Hematopoietic multipotent progenitor cell treated with erythropoietin and hydrocortisone succinate and interleukin-3 and kit ligand, for 15 days (in vitro differentiated cells): ENCODE measurements at regions not wholly inside any gene's neighbourhood (a gene's known extent, or its start where the extent isn't known, plus 50 kb on each side); places are given as distances from the start of the nearest gene placed in this dataset.
"Not testable (repeated sequence)": the region's sequence is repeated elsewhere in the genome, so short reads cannot be mapped to it uniquely, and the experiment has no call there.

Experiments used
- DNase-seq: peaks from one replicate; pipeline ENCODE4 v3.0.0-alpha.2; 2015; ENCODE audit warnings: low spot score

DNA sequence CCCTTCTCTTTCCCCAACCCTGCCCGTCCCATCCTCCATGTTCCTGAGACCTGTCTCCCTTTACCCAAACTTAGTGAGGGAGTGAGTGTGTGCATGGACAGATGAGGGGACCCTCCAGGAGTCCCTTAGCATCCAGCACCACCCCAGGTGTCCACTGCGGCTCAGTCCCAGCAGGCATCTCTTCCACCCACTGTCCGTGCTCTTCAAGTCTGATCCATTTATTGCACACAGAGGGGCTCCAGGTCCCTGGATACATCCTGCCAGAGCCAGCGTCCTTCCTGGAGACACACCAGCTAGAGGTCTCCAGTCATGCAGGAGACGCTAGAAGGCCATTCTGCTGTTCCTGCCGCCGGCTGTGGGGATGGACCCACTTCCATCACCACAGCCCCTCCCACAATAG, 239.2 kb downstream of the ADGRD1 start:
- DNase-seq: no peak

DNA sequence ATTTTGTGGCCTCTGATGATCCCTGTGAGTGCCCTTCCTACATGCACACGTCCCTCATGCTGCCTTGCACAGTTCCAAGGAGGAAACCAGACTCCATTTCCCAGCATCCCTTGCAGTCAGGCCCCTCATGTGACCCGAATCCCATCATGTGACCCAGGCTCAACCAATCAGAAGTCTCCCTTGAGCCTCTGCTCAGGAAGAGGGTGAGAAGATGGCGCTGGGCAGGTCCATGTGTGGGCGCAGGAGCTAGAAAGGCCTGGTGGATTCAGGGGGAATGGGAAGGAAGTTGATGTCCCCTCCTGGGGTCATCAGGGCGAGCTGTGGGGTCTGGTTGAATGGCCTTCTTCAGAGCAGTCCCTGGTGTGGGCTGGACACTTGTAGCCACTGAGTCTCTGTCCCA, 240.5 kb downstream of the ADGRD1 start:
- no peak for DNase-seq

DNA sequence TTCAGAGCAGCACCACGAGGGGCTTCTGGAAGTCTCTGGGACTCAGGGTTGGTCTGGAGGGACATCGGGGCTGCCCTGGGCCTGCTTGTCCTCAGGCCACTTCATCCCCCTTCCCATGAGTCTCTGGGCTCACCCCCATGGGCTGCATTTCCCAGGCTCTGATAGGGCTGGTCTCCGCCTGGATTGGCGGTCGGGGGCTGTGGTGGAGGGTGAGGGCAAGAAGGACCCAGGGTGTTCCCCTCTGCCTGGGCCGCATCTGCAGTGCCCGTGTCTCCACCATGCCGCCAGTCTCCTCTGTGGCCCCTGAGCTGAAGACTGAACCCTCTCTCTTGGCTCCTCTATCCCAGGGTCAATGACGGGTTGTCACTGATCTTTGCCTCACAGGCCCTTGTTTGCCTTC, 242.1 kb downstream of the ADGRD1 start:
- no peak for DNase-seq

DNA sequence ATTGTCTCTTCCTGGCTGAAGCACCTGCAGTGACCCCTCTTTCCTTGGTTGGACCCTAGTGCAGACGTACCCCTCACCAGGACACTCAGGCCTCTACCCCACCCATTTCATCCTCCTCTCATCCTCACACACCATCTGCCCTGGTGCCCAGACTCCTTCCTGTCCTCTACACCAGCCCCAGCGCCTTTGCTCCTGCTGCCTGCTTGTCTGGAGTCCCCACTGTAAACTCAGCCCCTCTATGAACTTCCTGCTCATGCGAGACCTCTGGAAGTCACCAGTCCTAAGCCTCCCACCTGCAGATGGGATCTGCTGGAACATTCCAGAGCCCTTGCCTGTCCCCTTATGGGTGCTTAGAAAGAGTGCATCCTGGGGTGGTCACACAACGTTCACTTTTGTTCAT, 242.5 kb downstream of the ADGRD1 start:
- no peak for DNase-seq

DNA sequence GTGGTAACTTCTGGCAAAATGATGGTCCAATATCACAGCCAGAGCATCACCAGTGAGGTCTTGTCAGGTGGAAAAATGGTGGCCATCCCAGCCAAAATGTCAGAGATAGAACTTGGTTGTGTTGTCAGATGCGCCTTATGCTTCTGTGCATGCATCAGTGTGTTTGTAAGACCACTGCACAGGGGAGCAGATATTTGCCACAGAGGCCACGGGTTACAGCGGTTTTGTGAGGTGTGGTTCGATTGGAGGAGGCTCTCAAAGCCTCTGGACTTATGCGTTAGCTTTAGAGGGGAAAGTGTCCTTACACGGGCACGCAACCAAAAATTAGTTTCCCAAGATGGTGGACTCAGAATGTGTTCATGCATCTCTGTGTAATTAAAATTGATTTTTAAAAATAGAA, 243.8 kb downstream of the ADGRD1 start:
- DNase-seq: no peak

DNA sequence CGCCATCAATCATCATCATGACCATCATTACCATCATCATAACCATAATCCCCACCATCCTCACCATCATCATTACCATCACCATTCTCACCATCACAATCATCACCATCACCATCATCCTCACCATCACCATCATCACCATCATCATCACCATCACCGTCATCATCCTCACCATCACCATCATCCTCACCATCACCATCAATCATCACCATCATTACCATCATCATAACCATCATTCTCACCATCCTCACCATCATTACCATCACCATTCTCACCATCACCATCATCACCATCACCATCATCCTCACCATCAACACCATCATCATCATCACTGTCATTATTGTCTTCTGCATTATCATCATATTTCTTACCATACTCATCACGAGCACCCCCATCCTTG, 245.5 kb downstream of the ADGRD1 start:
- no peak for DNase-seq

DNA sequence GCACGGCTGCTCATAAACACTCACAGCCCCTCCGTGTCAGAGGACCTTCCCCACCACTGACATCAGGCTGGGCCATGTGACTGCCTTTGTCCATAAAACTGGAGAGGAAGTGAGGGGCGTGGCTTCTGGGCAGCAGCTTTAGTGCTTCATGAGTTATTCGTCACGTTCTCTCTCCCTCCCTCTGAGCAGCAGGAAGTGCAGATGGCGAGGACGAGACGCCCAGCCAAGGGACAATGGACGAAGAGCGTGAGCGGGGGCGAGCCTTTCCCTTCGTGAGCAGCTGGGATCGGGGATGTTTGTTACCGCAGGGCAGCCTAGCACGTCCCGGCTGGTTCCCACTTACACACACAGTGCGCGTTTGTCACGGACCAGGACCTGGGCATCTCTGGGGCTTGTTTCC, 248.2 kb downstream of the ADGRD1 start:
- DNase-seq: not testable (repeated sequence)

DNA sequence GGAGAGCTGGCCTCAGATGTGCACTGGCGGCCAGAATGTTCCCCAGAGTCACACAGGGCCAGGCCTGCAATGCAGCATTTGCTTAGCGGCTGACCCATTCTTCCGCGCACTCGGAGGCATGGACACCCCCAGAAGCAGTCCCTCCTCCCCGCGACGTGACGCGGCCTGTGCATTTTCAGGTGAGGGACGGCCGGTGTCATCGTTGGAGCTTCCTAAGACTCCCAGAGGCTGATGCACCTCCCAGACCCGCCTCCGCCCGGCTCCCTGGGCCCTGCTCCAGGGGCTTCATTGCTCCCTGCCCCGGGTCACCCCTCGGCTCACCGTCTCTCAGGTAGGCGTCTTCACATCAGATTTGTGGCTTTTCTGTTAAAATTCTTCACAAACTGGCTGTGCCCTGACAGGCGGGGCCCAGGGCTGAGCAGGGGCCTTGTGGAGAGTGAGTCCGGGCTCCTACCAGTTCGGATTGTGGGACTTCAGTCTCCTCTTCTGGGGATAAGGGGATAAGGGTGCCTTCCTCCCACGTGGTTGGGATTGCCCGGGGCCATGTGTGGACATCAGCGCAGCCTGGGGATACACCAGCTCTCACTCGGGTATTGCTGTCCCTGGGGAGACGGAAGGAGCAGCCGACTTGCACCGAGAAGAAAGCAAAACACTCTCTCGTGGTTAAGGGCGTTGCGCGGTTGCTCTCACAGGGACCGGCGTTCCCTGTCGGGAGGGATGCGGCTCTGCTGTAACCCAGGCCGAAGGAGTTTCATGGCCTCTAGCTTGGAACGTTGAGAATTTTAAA, 249.1 kb downstream of the ADGRD1 start:
- no peak for DNase-seq

DNA sequence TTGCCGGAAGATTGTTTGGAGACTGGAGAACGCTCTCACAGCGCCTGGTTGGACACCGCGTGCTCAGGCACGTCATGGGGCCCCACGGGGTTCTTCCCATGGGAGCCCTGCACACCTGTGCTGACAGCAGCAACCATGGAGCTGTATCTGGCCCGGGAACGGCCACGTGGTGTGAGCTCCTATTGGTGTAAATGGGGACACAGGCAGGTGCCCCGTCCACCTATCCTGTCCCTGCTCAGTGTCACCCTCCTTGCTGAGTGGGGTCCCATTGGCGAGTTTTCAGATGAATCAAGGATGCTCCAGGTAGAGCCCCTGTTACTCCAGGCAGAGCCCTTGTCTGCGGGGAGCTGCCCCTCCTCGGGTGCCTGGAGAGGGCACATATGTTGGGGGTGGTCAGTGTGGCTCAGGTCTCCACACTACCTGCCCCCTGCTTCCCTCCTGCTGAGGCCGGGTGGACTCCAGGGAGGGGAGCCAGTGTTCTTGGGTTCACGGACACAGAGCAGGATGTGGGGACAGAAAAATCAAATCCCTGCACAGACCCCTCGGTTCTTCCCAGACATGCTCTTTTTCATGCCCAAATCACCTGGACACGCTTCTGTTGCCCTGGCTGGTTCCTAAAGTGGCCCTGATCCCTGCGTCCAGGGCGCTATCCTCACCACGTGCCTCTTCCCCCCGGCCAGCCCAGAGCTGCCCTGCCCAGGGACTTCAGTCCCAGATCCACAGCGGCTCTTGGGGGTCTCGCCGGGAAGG, 250.1 kb downstream of the ADGRD1 start:
- DNase-seq: no peak

DNA sequence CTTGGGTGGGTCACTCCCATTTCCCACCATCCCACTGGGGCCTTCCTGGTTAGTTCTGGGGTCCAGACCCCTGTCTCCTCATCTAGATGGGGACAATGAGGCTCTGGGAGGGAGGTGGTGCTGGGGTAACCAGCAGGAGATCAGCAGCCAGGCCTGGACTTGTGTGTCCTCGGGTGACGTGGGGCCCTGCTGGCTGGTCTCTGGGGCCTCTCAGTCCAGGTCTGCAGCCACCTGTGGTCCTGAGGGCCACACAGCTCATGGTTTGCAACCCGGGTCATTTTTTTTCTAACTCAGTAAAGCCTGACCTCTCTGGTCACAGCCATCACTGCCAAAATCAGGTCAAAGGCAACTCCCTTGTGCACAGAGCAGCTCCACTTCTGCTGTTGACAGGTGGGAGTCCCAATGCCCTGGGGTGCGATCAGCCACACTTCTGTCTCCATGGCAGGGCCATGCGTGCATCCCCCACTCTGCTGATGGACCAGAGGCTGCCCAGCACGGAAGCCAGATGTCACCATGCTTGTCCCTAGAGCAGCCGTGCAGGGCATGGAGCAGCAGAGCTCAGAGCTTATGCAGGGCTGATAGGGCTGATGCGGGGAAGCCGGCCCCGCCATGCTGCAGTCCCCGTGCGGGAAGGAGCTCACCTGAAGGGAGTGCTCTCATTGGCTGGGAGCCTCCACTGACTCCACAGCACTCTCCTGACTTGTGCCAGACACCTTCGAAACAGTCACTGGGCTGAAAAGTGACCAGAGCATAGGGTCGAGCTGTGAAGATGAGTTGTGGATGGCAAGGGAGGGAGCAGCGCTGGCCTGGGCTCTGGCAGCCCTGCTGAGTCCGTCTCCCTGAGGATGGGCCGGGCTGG, 250.9 kb downstream of the ADGRD1 start:
- no peak for DNase-seq

DNA sequence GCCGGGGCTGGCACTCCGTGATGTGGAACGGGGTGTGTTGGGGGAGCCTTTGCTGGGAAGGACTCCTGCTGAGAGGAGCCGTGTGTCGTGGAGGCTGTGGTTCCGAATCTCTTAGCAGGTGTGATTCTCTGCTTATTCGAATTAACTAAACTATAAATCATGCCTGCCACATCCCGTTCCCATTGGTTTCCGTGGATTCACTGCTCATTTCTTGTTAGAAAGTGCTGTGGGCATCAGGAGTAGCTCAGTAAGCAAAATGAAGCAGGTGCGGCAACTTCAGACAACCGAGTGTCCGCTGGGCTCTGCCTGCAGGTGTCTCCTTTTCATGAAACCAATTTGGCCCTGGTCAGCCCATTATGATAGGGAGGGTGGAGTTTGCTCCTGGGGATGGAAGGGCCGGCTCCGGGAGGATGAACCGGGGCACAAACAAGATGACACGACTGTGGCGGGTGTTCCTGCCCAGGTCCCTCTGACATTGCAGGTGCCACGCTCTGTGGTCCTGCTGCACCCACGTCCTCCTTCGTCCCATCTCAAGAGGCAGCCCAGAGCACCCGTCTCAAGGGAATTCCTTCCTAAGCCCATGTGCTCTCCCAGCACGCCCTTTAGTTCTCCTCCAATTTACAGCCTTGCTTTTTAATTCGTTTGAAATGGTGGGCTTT, 251.7 kb downstream of the ADGRD1 start:
- not testable (repeated sequence) for DNase-seq

DNA sequence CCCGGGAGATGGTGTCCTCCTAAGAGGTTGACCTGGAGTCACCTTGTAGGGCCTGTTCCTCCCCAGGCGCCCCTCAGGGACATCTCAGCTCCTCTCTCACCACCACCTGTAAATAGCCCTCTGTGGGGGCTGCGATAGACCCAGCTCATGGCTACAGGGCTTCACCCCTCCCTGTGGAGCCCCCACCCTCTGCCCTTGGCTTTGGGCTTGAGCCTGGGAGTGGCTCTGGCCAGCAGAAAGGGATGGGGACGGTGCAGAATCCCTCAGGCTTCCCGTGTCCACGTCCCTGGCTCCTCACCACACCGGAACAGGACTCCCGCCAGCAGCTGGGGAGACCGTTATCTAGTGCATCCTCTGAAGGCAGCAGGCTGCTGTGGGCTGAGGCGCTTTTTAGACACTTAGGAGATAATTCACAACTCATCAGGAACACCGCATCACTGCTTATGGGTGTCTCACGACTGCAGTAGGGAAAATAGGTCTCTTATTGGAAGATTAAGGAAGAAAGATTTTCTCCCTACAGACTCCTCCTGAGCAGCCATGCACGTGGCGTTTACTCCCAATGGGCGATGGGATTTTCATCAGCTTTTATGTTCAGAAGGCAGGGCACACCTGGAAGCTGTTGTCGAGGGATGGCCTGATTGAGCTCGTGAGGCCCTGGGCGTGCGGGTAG, 253.1 kb downstream of the ADGRD1 start:
- DNase-seq: not testable (repeated sequence)

DNA sequence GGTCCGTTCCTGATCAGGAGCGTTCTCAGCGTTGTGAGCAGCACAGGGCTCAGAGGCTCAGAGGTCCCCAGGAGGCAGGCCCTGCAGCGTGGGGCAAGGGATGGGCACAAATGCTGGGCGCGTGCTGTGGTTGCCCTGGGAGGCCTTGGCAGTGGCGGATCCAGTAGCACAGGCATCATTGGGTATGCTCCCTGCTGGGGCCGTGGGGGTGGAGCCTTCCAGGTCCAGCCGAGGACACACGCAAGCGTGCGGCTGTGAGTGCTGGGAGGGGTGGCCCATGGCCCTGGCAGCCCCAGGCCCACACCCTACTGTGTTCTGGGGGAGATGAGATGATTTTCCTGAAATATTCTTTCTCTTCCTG, 253.6 kb downstream of the ADGRD1 start:
- DNase-seq: not testable (repeated sequence)

DNA sequence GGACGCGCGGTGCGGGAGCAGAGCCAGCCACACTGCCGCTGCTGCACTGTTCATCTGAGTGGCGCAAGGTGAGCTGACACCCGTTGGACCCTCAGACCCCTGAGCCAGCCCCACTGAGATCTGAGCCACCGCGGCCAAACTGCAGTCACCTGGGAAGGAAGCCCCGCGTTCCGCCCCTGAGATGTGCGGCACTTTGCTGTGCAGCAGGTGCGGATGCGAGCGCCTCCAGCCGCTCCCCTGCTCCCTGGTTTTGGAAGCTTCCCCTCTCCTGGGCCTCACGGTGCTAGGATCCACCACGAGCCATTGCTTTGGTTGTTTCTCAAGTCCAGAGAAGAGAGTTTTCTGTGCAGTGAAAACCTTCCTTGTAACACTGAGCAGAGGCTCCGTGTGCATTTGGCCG, 254.1 kb downstream of the ADGRD1 start:
- not testable (repeated sequence) for DNase-seq

DNA sequence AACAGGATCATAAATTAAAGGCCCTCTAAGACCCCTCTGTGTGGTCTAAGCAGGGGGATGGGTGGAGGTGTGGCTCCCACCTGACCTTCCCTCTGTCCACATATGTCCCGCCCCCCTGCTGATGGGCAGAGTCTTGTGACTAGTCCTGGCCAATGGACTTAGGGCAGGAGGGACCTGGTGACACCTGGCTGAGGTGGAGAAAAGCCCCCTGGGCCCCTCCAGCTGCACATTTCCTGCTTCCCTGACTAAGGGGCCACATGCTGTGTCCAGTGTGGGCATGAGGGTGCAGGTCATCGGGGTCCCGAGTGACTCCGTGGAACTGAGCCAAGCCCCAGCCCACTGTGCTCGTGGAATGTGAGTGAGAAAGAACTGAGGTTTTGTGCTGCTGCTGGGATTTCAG, 254.7 kb downstream of the ADGRD1 start:
- no peak for DNase-seq

DNA sequence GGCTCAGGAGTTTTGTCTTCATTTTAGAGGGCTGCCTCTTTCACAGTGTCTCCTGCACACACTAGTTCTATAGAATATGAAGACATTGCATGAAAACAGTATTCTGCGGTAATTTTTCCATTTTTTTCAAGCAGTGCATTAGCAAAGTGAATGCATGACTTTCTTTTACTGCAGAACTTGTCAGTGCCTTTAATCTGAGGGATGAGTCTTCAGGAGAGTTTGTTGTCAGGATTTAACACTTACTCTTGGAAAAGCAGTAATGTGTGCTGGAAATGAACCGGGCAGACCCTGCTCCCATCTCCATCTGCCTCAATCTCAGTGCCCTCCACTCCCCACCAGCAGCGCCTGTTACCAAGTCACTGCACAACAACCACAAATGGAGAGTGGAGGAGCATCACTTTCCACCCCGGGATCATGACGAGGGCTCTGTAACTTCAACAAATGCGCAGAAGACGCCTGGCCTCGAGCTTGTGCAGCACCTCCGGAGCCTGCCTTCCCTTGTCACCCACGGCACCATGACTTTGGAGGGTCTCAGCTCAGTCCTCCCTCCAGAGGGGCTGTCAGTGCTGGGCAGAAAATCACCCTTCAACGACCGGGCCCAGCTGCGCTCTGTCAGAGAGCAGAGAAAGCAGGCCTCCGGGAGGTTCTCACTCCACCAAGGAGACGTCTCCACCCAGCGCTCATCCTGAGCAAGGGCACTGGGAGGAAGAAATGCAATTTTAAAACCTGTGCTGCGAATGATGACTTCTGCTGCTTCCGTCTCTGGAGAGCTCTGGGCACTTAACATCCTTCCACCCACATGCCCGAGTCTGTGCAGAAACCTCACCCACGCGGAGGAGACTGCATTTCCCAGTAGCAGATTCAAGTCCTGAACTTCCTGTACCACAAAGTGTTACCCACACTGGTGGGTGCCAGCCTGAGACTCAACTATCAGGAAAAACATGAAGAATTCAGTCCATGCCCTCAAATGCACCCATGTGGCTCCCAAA, 255.7 kb downstream of the ADGRD1 start:
- DNase-seq: no peak

DNA sequence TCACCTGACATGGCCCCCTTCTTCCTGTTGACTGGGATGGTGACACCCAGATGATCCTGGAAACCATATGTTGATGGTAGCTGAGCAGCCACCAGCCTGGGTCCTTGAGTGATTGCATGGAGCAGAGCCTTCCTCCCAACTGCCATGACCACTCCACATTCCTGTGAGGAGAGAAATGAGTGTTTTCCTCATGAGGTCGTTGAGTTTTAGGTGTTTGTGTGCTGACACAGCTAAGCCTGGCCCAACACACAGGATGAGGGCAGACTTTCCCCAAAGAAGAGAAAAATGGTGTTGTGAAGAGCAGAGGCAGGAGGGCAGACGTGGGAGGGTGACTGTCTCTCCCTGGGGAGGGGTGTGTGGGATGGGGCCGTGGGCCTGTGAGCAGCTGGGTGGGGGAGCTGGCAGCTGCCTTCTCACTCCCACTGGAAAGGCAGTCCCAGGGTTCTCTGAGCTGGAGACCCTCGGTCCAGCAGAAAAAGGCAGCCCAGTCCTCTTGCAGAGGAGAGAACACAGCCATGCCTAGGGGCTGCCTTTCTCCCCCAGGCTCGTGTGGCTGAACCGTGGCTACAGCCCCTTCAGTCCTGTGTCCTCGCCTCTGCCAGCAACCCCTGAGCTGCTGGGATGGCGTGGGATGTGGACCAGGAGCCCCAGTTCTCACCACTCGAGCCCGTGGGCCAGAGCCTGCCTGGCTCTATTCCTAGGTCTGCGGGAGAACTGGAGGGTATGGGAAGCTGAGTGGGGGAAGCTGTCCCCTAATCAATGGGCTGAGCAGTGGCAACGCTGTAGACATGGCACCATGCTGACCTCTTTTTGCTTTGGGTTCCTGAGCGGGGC, 257.0 kb downstream of the ADGRD1 start:
- no peak for DNase-seq

DNA sequence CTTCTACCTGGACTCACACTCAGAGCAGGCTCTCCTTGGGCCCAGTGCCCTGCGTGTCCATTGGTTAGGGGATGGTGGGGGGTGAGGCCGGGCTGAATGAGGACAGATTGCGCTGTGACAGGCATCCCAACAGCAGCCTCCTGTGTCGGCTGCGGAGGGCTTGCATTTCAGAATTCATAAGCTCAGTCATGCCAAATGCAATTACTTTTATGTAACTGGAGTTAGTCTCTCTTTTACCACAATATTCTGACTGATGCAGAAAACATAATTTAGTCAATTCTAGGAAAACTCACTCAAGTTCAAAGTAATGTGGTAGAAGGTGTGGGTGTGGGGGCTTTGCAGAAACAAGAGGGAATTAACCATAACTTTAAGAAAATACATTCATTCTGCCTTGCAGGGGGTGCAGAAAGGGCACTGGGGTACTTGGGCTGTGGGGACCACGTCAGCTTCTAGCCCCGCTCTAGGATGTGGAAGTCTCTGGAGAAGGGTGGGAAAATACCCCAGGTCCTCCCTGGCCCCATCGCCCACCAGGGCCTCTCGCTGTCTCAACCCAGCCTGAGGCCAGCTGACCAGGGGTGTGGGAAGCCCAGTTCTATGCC, 257.7 kb downstream of the ADGRD1 start:
- DNase-seq: no peak

DNA sequence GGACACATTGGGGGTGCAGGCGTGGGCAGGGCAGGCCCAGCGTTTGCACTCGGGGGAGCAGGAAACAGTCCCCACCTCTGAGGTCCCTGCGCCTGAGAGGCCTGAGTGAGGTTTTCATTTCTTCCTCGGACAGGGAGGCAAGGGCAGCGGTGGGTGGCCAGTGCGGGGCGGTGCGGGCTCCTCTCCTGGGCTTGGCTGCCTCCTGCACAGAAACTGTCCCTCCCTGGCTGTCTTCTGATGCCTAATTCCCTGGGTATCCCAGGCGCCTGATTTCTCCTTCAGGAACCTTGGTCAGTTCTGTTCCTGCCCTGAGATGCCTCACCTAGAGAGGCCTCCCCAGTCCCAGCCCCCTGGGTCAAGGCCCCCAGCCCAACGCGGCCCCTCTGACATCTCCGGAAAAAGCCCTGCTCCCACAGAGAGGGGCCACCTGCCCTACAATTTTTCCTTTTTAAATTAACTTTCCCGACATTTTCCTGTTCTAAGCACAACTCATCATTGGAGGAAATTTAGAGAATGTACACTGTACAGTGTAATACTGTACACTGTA, 260.3 kb downstream of the ADGRD1 start:
- no peak for DNase-seq
